ENCODE measurements at regions not wholly inside any gene's neighbourhood (a gene's known extent, or its start where the extent isn't known, plus 50 kb on each side); places are given as distances from the start of the nearest gene placed in this dataset.

- no peak overlapping the region for H4K8ac ChIP-seq (replicated peaks; ENCODE audit: insufficient read length, low read depth, low read length)
- H3K27ac ChIP-seq (ENCODE audit: insufficient read length, low read depth, low read length): no peak overlapping the region
- H3K27me3 ChIP-seq (ENCODE audit: insufficient read depth, low read length): no peaks in the 10 kb centered on the region
- no peak overlapping the region for H4K5ac ChIP-seq (ENCODE audit: insufficient read length, low read depth, low read length)
- no peak overlapping the region for H3K56ac ChIP-seq (ENCODE audit: insufficient read length, low read depth, low read length)
- no peaks in the 10 kb centered on the region for H3K23me2 ChIP-seq (ENCODE audit: insufficient read length, low read depth, low read length, poor library complexity, severe bottlenecking)
- H3K14ac ChIP-seq (ENCODE audit: insufficient read depth, low read length): no peak overlapping the region
- Mint-ChIP-seq H3K4me1 (peaks cover 11% of the 10 kb centered on the region in 2 experiments), H3K27ac (no peak overlapping the region), H3K27me3 (ENCODE audit: low read depth) (no peaks in the 10 kb centered on the region; the same call in 1 of the 2 replicates), H3K36me3 (ENCODE audit: insufficient read depth in 1 of 3, low read depth in 3 of 3) (peaks cover 0 to 25% (median 11%) of the 10 kb centered on the region in 3 experiments), H3K4me3 (no peak overlapping the region), H3K9me3 (peaks cover 22 to 26% of the 10 kb centered on the region in 2 experiments)
- no peak overlapping the region for H3K23ac ChIP-seq (ENCODE audit: insufficient read length, low read depth, low read length)
- H3K4ac ChIP-seq (ENCODE audit: low read depth, low read length): no peak overlapping the region
- H3K4me2 ChIP-seq (ENCODE audit: insufficient read depth, insufficient read length, low read length): no peak overlapping the region
- no peak overlapping the region for H2AFZ ChIP-seq (ENCODE audit: low read length)
- no peak overlapping the region for H2AK5ac ChIP-seq (ENCODE audit: insufficient read length, low read length)
- H2BK120ac ChIP-seq (ENCODE audit: low read depth, low read length, poor library complexity, severe bottlenecking): no peak overlapping the region
- H3T11ph ChIP-seq (ENCODE audit: low read length): no peak overlapping the region
- H2BK20ac ChIP-seq (ENCODE audit: low read depth, low read length, poor library complexity, severe bottlenecking): peak overlapping the region; percentile 93
- DNase-seq: no peak
- H3K79me1 ChIP-seq (ENCODE audit: insufficient read depth, low read depth, low read length, poor library complexity, severe bottlenecking): no peaks in the 10 kb centered on the region
- no peaks in the 10 kb centered on the region for H3K79me2 ChIP-seq (ENCODE audit: insufficient read depth, low read length)
- no peak overlapping the region for H2BK12ac ChIP-seq (ENCODE audit: insufficient read length, low read depth, low read length)
- no peak for TF ChIP-seq CTCF (conservative IDR thresholded peaks at IDR 0.05)
- H4K20me1 ChIP-seq (ENCODE audit: control insufficient read depth, insufficient read depth, insufficient read length): no peaks in the 10 kb centered on the region
- H3K9me3 ChIP-seq (ENCODE audit: control insufficient read depth, low read depth, low read length): peaks cover 7% of the 10 kb centered on the region
- no peak overlapping the region for H2BK5ac ChIP-seq (ENCODE audit: insufficient read length, low read length)
- H2BK15ac ChIP-seq (ENCODE audit: low read depth, low read length): no peak overlapping the region
- WGBS (ENCODE audit: extremely low coverage, insufficient read length, low lambda C conversion rate): no CpG with 5 or more reads among the region's 4 CpGs
- H3K4me1 ChIP-seq (ENCODE audit: insufficient read depth, low read length): peaks cover 6% of the 10 kb centered on the region; the same call in 1 of the 2 replicates
- H3K18ac ChIP-seq (ENCODE audit: insufficient read length, low read depth, low read length): no peak overlapping the region
- no peak overlapping the region for H4K91ac ChIP-seq (ENCODE audit: insufficient read length, low read depth, low read length)
- H3K9ac ChIP-seq (ENCODE audit: extremely low read depth, insufficient read length, low read length): no peak overlapping the region
Observed at GRCh38 chr20:17029698-17030097, 197.1 kb upstream of the PCSK2 start.

Data from H9 (cell line).